Fibroblast of the aortic adventitia (primary cell): ENCODE measurements at regions not wholly inside any gene's neighbourhood (a gene's known extent, or its start where the extent isn't known, plus 50 kb on each side); places are given as distances from the start of the nearest gene placed in this dataset.
A peak's percentile ranks its signal among the peaks of the same experiment; 100 is the strongest.
"Not testable (repeated sequence)": the region's sequence is repeated elsewhere in the genome, so short reads cannot be mapped to it uniquely, and the experiment has no call there.

Experiments
- DNase-seq: peaks from one replicate; pipeline ENCODE4 v3.0.0-alpha.2; 2010; ENCODE audit warnings: low read depth
- H3K4me3 ChIP-seq: 2 replicates; pipeline ENCODE4 v1.5.1; 2011; ENCODE audit warnings: low read depth, mild to moderate bottlenecking, control low read depth, low read length, moderate library complexity
- TF ChIP-seq, protein P1 (sequence below): IDR thresholded peaks from 2 replicates; pipeline ENCODE4 v1.5.1; 2011; ENCODE audit warnings: mild to moderate bottlenecking, low read length, control low read depth, inconsistent platforms; ENCODE audit not compliant: insufficient read depth

DNA sequence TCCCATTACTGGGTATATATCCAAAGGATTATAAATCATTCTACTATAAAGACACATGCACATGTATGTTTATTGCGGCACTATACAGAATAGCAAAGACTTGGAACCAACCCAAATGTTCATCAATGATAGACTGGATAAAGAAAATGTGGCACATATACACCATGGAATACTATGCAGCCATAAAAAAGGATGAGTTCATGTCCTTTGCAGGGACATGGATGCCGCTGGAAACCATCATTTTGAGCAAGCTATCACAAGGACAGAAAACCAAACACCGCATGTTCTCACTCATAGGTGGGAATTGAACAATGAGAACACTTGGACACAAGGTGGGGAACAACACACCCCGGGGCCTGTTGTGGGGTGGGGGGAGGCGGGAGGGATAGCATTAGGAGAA lies 57.0 kb upstream of the NEUROD1 start:
- not testable (repeated sequence) for H3K4me3 ChIP-seq, DNase-seq

DNA sequence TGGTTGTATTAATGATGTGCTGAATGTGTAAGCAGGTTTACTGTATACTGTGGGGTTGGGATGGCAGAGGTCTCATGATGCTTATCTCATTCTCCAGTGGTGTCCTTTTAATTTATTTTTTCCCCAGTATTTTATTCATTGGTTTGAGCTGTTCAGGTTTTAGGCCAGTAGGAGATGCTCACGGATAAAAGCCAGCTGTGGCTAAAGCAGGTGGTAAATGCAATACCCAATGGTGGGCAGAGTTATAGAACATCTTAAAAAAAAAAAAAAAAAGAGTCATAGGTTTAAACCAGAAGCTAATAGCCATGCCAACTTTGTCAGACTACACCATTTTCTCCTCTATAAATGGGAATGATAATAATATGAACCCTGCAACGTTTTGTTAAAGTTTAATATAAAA lies 57.8 kb upstream of the NEUROD1 start:
- TF ChIP-seq, protein P1, sequence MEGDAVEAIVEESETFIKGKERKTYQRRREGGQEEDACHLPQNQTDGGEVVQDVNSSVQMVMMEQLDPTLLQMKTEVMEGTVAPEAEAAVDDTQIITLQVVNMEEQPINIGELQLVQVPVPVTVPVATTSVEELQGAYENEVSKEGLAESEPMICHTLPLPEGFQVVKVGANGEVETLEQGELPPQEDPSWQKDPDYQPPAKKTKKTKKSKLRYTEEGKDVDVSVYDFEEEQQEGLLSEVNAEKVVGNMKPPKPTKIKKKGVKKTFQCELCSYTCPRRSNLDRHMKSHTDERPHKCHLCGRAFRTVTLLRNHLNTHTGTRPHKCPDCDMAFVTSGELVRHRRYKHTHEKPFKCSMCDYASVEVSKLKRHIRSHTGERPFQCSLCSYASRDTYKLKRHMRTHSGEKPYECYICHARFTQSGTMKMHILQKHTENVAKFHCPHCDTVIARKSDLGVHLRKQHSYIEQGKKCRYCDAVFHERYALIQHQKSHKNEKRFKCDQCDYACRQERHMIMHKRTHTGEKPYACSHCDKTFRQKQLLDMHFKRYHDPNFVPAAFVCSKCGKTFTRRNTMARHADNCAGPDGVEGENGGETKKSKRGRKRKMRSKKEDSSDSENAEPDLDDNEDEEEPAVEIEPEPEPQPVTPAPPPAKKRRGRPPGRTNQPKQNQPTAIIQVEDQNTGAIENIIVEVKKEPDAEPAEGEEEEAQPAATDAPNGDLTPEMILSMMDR, result no peak
- no peak overlapping the region for H3K4me3 ChIP-seq
- peak; percentile 17 for DNase-seq

DNA sequence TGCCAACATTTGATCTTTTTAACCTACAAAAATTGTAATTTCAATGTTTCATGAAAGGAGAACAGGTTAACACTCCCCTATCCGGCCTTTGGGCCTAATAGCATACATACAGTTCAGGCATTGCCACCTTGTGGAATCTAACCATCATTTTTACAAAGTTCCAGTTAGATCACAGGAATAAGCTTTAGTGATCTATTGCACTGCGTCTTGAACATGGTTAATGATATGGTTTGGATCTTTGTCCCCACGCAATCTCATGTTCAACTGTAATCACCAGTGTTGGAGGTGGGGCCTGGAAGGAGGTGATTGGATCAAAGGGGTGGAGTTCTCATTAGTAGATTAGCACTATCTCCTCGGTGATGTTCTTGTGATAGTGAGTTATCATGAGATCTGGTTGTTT lies 58.2 kb upstream of the NEUROD1 start:
- no peak for DNase-seq
- TF ChIP-seq, protein P1, result no peak
- H3K4me3 ChIP-seq, result no peak overlapping the region

GRCh38 chr2:181741756-181742155 lies 61.4 kb upstream of the NEUROD1 start:
- peak; percentile 43 for DNase-seq
- TF ChIP-seq, protein P1, result no peak
- H3K4me3 ChIP-seq, result no peak overlapping the region

- DNase-seq, result no peak
- TF ChIP-seq, protein P1, result no peak
Observed at GRCh38 chr2:181742361-181742760, 62.0 kb upstream of the NEUROD1 start.

GRCh38 chr2:181742922-181743722 lies 62.8 kb upstream of the NEUROD1 start:
- TF ChIP-seq, protein P1, result peak; percentile 58
- no peak overlapping the region for H3K4me3 ChIP-seq
- DNase-seq, result peak; percentile 83

More at GRCh38 chr2:181742361-181742760, 62.0 kb upstream of the NEUROD1 start:
- H3K4me3 ChIP-seq, result no peak overlapping the region

- DNase-seq, result no peak
- TF ChIP-seq, protein P1, result no peak
- H3K4me3 ChIP-seq, result no peak overlapping the region
Observed at GRCh38 chr2:181743723-181744031, 63.4 kb upstream of the NEUROD1 start.
